ENCODE measurements at regions not wholly inside any gene's neighbourhood (a gene's known extent, or its start where the extent isn't known, plus 50 kb on each side); places are given as distances from the start of the nearest gene placed in this dataset.

DNA sequence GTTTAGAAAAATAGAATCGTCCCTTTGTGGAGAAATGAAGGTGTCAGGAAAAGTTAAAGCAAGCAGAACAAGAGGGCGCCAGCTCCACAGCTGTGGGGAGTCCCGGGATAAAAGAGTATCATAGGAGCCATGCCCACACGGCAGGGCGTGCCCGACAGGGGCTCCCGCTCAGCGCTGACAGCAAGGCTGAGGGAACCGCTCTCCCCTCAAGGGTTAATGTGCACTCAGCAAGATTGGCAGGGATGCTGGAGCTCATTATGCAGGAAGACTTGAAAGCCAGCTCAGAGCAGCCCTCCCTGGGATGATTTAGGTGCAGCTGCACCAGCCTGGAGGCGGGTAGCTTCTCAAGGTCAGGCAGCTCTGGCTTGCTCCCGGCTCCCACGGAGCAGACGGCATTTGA, 500.2 kb downstream of the EIPR1 start:
- Histone ChIP-seq H3K36me3 (no peaks in the 10 kb centered on the region), H3K27me3 (no peaks in the 10 kb centered on the region), H3K27ac (no peak overlapping the region), H3K4me1 (no peaks in the 10 kb centered on the region), H3K9me3 (no peaks in the 10 kb centered on the region), H3K4me3 (replicated peaks in 1 of 3) (no peak overlapping the region)
- no peak for TF ChIP-seq POLR2A (IDR thresholded peaks at IDR 0.05)
- TF ChIP-seq, protein P1, sequence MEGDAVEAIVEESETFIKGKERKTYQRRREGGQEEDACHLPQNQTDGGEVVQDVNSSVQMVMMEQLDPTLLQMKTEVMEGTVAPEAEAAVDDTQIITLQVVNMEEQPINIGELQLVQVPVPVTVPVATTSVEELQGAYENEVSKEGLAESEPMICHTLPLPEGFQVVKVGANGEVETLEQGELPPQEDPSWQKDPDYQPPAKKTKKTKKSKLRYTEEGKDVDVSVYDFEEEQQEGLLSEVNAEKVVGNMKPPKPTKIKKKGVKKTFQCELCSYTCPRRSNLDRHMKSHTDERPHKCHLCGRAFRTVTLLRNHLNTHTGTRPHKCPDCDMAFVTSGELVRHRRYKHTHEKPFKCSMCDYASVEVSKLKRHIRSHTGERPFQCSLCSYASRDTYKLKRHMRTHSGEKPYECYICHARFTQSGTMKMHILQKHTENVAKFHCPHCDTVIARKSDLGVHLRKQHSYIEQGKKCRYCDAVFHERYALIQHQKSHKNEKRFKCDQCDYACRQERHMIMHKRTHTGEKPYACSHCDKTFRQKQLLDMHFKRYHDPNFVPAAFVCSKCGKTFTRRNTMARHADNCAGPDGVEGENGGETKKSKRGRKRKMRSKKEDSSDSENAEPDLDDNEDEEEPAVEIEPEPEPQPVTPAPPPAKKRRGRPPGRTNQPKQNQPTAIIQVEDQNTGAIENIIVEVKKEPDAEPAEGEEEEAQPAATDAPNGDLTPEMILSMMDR (IDR thresholded peaks at IDR 0.05) = no peak
- no peak for DNase-seq
- intact Hi-C loops (cut with DNase I) = no loop called here
- WGBS, 2 donors = 84 to 92% methylated on average over 13 of the region's 13 CpGs

DNA sequence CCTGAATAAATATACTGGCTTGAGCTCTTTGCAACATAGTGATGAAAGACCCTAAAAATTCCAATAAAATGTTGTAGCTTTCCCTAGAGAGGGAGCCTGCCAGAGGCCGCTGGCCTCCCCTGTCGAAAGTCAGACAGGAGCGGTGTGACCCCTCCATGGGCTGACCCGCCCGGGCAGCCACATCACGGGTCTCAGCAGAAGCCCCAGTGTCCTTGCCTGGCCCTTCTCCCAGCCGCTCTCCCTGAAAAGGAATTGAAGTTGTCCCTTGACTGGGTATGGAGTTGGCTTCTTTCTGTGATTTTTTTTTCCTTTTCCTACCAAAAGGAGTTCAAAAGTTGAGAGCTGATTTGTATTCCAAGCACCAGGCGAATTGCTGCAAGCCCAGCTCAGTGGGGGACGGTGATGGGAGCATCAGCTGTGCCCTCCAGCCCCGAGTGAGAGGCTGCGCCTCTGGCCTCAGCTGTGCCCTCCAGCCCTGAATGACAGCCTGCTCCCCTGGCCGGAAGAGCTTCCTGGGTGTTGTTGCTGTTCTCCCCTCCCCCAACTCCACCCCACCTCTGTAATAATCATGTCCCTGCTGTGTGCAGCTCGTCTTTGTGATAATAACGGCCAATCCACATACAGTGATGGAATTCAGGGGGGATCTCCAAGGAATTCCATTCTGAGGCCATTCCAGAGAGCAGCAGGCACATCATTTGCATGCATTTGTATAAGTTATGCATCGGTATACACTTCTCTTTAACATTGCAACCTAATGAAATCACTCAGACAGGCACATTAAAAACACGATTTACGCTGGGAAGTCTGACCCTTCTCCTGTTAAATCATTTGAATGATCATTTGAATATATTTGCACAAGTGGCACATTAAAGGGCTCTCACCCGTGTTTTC, 501.0 kb downstream of the EIPR1 start:
- H3K27ac ChIP-seq = no peak overlapping the region
- WGBS, 2 donors = 76 to 79% methylated on average over 14 to 18 of the region's 18 CpGs
- no peaks in the 10 kb centered on the region for H3K27me3 ChIP-seq
- intact Hi-C loops (cut with DNase I) = no loop called here
- no peaks in the 10 kb centered on the region for H3K36me3 ChIP-seq
- H3K4me1 ChIP-seq = no peaks in the 10 kb centered on the region
- no peak for DNase-seq
- H3K9me3 ChIP-seq = no peaks in the 10 kb centered on the region
- TF ChIP-seq POLR2A (IDR thresholded peaks at IDR 0.05) = no peak
- TF ChIP-seq, protein P1 (IDR thresholded peaks at IDR 0.05) = no peak
- H3K4me3 ChIP-seq (replicated peaks in 1 of 3) = no peak overlapping the region

DNA sequence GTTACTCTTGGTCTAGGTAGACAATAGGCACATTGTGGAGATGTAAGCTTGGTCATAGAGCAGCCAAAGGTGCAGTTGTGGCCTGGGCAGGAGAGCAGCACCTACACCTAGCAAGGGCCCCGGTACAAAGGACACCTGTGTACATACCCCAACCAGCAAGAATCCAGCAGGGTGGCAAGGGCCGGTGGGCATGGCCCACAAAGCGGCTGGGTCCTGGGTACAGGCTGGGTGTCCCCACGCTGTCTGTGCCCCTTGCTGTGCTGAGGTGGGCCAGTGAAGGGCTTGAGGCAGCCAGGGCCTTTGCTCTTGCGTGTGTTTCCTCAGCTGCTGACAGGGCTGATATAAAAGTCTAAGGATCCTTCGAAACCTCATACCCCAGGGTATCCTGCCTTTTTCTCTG, 501.8 kb downstream of the EIPR1 start:
- Histone ChIP-seq H3K36me3 (no peaks in the 10 kb centered on the region), H3K4me1 (no peaks in the 10 kb centered on the region), H3K27ac (no peak overlapping the region), H3K27me3 (no peaks in the 10 kb centered on the region), H3K9me3 (no peaks in the 10 kb centered on the region), H3K4me3 (replicated peaks in 1 of 3) (no peak overlapping the region)
- WGBS, 2 donors = 92 to 93% methylated on average over 5 to 6 of the region's 6 CpGs
- no peak for TF ChIP-seq POLR2A (IDR thresholded peaks at IDR 0.05)
- TF ChIP-seq, protein P1 (IDR thresholded peaks at IDR 0.05) = no peak
- DNase-seq = no peak
- intact Hi-C loops (cut with DNase I) = no loop called here

DNA sequence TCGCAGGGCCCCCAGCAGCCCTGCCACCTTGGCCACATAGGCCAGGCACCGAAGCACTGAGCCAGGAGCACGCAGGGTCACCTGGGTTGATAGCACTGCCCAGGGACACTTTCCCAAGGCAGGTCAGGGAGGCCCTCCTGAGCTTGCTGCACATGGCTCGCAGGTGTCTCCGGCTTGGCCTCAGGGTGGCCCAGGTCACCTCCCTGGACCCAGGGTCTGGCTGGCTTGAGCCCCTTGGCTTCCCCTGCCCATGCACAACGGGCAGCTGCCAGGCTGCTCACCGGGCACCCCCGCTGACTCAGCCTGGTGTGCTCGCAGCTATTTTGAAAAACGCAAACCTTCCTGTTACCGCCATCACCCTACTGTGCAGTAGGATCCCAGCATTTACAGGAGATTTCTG, 502.3 kb downstream of the EIPR1 start:
- WGBS, 2 donors = 95 to 100% methylated on average over 7 to 8 of the region's 11 CpGs
- intact Hi-C loops (cut with DNase I) = no loop called here
- no peaks in the 10 kb centered on the region for H3K36me3 ChIP-seq

DNA sequence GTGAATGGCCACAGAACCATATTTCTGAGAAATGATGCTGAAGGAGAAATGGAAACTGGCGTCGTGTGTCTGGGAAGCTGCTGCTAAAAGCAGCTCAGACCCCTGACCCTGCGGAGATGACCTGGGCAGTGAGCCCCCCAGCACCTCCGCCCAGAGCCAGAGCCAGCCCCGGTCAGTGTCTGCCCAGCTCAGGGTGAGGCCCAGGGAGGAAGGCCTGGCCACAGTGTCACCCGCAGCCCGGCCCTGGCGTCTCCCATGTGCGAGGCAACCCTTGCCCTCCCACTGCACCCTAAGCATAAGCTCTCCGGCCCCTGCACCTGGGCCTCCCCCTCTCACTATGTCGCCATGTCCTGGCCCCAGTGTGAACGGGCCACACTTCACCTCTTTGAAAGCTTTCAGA, 502.8 kb downstream of the EIPR1 start:
- Histone ChIP-seq H3K9me3 (no peaks in the 10 kb centered on the region), H3K27ac (no peak overlapping the region), H3K27me3 (no peaks in the 10 kb centered on the region), H3K36me3 (no peaks in the 10 kb centered on the region), H3K4me3 (replicated peaks in 1 of 3) (no peak overlapping the region), H3K4me1 (no peaks in the 10 kb centered on the region)
- WGBS, 2 donors = 94% methylated on average over 12 of the region's 12 CpGs
- DNase-seq = no peak
- TF ChIP-seq, protein P1 (IDR thresholded peaks at IDR 0.05) = no peak
- no peak for TF ChIP-seq POLR2A (IDR thresholded peaks at IDR 0.05)
- intact Hi-C loops (cut with DNase I) = no loop called here

More for the DNA sequence above, 502.3 kb downstream of the EIPR1 start:
- Histone ChIP-seq H3K9me3 (no peaks in the 10 kb centered on the region), H3K4me1 (no peaks in the 10 kb centered on the region), H3K27me3 (no peaks in the 10 kb centered on the region), H3K27ac (no peak overlapping the region), H3K4me3 (replicated peaks in 1 of 3) (no peak overlapping the region)
- no peak for TF ChIP-seq POLR2A (IDR thresholded peaks at IDR 0.05)
- TF ChIP-seq, protein P1 (IDR thresholded peaks at IDR 0.05) = no peak
- no peak for DNase-seq

All from thyroid gland (tissue), 4 donors.